GM11168 (cell line): ENCODE measurements at regions not wholly inside any gene's neighbourhood (a gene's known extent, or its start where the extent isn't known, plus 50 kb on each side); places are given as distances from the start of the nearest gene placed in this dataset.

Experiments
- in situ Hi-C: fragments of 300-500 bp; cut with MboI; formaldehyde crosslinking; loops from one replicate; pipeline ENCODE4 v1.12.0; 2022; ENCODE audit warnings: low sequenced_read_pairs; ENCODE audit not compliant: unreplicated experiment

GRCh38 chr10:128220021-128220420, 93.8 kb upstream of the MKI67 start:
- in situ Hi-C loops = no loop called here

GRCh38 chr10:128221117-128221516, 94.9 kb upstream of the MKI67 start:
- in situ Hi-C loops = no loop called here

GRCh38 chr10:128221807-128222206, 95.6 kb upstream of the MKI67 start:
- in situ Hi-C loops = no loop called here

- in situ Hi-C loops = no loop called here
Observed at GRCh38 chr10:128222332-128222849, 96.2 kb upstream of the MKI67 start.

GRCh38 chr10:128230401-128230800, 104.2 kb upstream of the MKI67 start:
- in situ Hi-C loops = no loop called here

- in situ Hi-C loops = no loop called here
Observed at GRCh38 chr10:128233422-128233821, 107.2 kb upstream of the MKI67 start.

- in situ Hi-C loops = no loop called here
Observed at GRCh38 chr10:128237710-128238109, 111.5 kb upstream of the MKI67 start.

GRCh38 chr10:128241023-128241422, 114.8 kb upstream of the MKI67 start:
- in situ Hi-C loops = no loop called here

- in situ Hi-C loops = no loop called here
Observed at GRCh38 chr10:128242641-128243040, 116.4 kb upstream of the MKI67 start.

- in situ Hi-C loops = no loop called here
Observed at GRCh38 chr10:128245026-128245425, 118.8 kb upstream of the MKI67 start.

GRCh38 chr10:128247576-128247975, 121.4 kb upstream of the MKI67 start:
- in situ Hi-C loops = no loop called here

GRCh38 chr10:128254476-128254875, 128.3 kb upstream of the MKI67 start:
- in situ Hi-C loops = no loop called here

- in situ Hi-C loops = no loop called here
Observed at GRCh38 chr10:128257428-128257827, 131.2 kb upstream of the MKI67 start.

GRCh38 chr10:128258421-128258976, 132.3 kb upstream of the MKI67 start:
- in situ Hi-C loops = no loop called here

GRCh38 chr10:128263891-128264688, 137.9 kb upstream of the MKI67 start:
- in situ Hi-C loops = no loop called here

GRCh38 chr10:128265596-128265995, 139.4 kb upstream of the MKI67 start:
- in situ Hi-C loops = no loop called here

GRCh38 chr10:128267581-128267980, 141.4 kb upstream of the MKI67 start:
- in situ Hi-C loops = no loop called here

- in situ Hi-C loops = no loop called here
Observed at GRCh38 chr10:128268015-128268722, 141.9 kb upstream of the MKI67 start.

- in situ Hi-C loops = no loop called here
Observed at GRCh38 chr10:128274938-128275337, 148.7 kb upstream of the MKI67 start.

- in situ Hi-C loops = no loop called here
Observed at GRCh38 chr10:128275388-128276177, 149.4 kb upstream of the MKI67 start.
